ENCODE measurements at regions not wholly inside any gene's neighbourhood (a gene's known extent, or its start where the extent isn't known, plus 50 kb on each side); places are given as distances from the start of the nearest gene placed in this dataset.

DNA sequence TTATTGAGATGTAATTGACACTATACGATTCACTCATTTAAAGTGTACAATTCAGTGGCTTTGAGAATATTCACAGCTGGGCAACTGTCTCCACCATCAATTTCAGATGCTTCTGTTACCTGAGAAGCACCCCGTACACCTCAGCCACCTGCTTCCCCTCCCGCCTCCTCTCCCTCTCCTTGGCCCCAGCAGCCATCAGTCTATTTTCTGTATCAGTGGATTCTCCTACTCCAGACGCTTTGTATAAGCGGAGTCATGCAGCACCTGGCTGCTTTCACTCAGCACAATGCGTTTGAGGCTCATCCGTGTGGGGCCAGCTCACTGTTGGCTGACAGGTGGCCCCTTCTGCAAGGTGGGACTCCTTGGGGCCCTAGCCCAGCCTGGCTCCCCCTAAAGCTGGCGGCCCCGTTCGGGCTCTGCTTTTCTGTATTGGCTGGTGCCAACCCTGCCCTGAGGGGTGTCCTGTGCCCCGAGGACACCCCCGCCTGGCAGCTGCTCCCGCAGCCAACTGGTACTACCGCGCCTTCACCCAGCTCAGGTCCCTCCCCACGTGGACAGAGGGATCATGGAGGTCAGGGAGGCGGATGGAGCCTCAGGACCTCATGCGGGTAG is 124.4 kb upstream of the COL5A1 start:
- Histone ChIP-seq H3K4me1 (ENCODE audit: insufficient read depth, low read length, poor library complexity, severe bottlenecking) (no peaks in the 10 kb centered on the region), H3K9me3 (ENCODE audit: low read depth, low read length, poor library complexity, severe bottlenecking) (no peaks in the 10 kb centered on the region), H3K27me3 (replicated peaks; ENCODE audit: insufficient read depth, low read depth, low read length, poor library complexity) (no peaks in the 10 kb centered on the region), H3K4me3 (ENCODE audit: low read depth, low read length, poor library complexity, severe bottlenecking) (no peak overlapping the region), H3K27ac (ENCODE audit: low read depth, low read length, poor library complexity, severe bottlenecking) (no peak overlapping the region), H3K36me3 (ENCODE audit: insufficient read depth, low read length, poor library complexity, severe bottlenecking) (no peaks in the 10 kb centered on the region)
- no peak for TF ChIP-seq EZH2 (IDR thresholded peaks at IDR 0.05; ENCODE audit: borderline replicate concordance, low read depth, low read length, poor library complexity, severe bottlenecking)
- TF ChIP-seq, protein P1, sequence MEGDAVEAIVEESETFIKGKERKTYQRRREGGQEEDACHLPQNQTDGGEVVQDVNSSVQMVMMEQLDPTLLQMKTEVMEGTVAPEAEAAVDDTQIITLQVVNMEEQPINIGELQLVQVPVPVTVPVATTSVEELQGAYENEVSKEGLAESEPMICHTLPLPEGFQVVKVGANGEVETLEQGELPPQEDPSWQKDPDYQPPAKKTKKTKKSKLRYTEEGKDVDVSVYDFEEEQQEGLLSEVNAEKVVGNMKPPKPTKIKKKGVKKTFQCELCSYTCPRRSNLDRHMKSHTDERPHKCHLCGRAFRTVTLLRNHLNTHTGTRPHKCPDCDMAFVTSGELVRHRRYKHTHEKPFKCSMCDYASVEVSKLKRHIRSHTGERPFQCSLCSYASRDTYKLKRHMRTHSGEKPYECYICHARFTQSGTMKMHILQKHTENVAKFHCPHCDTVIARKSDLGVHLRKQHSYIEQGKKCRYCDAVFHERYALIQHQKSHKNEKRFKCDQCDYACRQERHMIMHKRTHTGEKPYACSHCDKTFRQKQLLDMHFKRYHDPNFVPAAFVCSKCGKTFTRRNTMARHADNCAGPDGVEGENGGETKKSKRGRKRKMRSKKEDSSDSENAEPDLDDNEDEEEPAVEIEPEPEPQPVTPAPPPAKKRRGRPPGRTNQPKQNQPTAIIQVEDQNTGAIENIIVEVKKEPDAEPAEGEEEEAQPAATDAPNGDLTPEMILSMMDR (conservative IDR thresholded peaks at IDR 0.05; ENCODE audit: low read depth, low read length), result no peak
- CTCF ChIA-PET, result no interaction called here
- no peak for DNase-seq (ENCODE audit: low spot score)
- intact Hi-C loops (cut with micrococcal nuclease; ENCODE audit: unreplicated experiment), result no loop called here
- no TSS peak for BruUV-seq (replicated peaks)
- POLR2A ChIA-PET (ENCODE audit: low non-redundant PET), result no interaction called here

DNA sequence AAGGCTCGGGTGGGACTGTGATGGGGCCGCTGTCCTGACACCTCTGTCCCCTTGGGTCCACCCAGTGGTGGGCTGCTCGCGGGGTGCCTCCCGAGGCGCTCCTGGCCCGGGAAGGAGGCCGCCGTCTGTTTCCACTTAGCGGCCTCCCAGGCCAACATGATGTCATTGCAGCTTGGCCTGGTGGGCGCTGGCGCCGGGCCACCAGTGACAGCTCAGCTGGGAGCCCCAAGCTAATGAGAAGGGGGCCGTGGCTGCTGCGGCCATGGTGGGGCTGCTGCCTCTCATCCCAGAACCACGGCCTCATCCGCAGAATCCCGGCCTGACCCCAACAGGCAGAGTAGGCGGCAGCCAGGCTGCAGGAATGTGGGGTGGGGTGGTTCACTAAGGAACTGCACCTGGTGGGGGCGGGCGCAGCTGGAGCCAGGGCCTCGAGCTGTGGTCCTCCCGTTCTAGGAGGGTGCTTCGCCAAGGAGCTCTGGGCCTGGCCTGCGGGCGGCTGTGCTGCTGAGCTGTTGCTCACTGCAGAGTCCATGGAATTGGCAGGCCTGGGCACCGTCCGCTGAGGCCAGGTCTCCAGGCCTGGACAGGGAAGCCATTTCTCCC is 123.5 kb upstream of the COL5A1 start:
- no peak for DNase-seq (ENCODE audit: low spot score)

DNA sequence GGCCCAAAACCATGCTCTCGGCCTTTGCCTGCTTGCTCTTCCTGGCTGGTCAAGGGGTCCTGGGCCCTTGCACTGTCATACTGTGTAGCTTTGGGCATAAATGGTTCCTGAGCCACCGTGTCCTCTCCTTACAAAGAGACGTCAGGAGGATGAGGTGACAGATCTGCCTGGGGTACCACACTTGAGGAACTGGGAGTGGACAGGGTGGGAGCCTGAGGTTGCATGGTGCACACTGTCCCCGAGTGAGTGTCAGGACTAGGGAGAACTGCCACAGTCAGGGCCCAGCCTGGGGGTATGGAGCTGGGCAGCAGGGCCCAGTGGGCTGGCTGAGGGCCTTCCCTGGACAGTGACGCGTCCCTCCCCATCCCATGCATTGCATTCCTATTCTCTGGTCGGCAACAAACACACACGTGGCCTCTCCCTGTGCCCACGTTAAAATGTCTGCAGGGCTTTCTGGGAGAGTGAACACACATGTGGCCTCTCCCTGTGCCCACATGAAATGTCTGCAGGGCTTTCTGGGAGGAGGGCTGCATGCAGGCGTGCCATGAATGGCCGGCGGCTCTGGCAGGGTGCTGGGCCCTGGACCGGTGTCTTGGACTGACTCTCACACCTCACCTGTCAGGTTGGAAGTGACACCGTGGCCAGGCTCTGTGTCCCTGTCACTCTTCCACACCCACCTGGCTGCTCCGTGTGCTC is 122.1 kb upstream of the COL5A1 start:
- BruUV-seq (replicated peaks), result no TSS peak
- TF ChIP-seq EZH2 (IDR thresholded peaks at IDR 0.05; ENCODE audit: borderline replicate concordance, low read depth, low read length, poor library complexity, severe bottlenecking), result no peak
- TF ChIP-seq, protein P1 (conservative IDR thresholded peaks at IDR 0.05; ENCODE audit: low read depth, low read length), result no peak
- intact Hi-C loops (cut with micrococcal nuclease; ENCODE audit: unreplicated experiment), result no loop called here
- POLR2A ChIA-PET (ENCODE audit: low non-redundant PET), result no interaction called here
- Histone ChIP-seq H3K36me3 (ENCODE audit: insufficient read depth, low read length, poor library complexity, severe bottlenecking) (no peaks in the 10 kb centered on the region), H3K9me3 (ENCODE audit: low read depth, low read length, poor library complexity, severe bottlenecking) (no peaks in the 10 kb centered on the region), H3K4me3 (ENCODE audit: low read depth, low read length, poor library complexity, severe bottlenecking) (no peak overlapping the region), H3K27me3 (replicated peaks; ENCODE audit: insufficient read depth, low read depth, low read length, poor library complexity) (no peaks in the 10 kb centered on the region), H3K4me1 (ENCODE audit: insufficient read depth, low read length, poor library complexity, severe bottlenecking) (no peaks in the 10 kb centered on the region), H3K27ac (ENCODE audit: low read depth, low read length, poor library complexity, severe bottlenecking) (no peak overlapping the region)
- CTCF ChIA-PET, result no interaction called here
- no peak for DNase-seq (ENCODE audit: low spot score)

More for the DNA sequence above, 123.5 kb upstream of the COL5A1 start:
- no peaks in the 10 kb centered on the region for H3K36me3 ChIP-seq (ENCODE audit: insufficient read depth, low read length, poor library complexity, severe bottlenecking)
- H3K4me1 ChIP-seq (ENCODE audit: insufficient read depth, low read length, poor library complexity, severe bottlenecking), result no peaks in the 10 kb centered on the region
- ChIA-PET POLR2A (ENCODE audit: low non-redundant PET) (interaction anchor here (0.7 kb wide), 1 partner anchor 60 kb away, joined by 4 read pairs; no protein-coding TSS in a partner anchor), CTCF (no interaction called here)
- no peaks in the 10 kb centered on the region for H3K27me3 ChIP-seq (replicated peaks; ENCODE audit: insufficient read depth, low read depth, low read length, poor library complexity)
- intact Hi-C loops (cut with micrococcal nuclease; ENCODE audit: unreplicated experiment), result no loop called here
- no peaks in the 10 kb centered on the region for H3K9me3 ChIP-seq (ENCODE audit: low read depth, low read length, poor library complexity, severe bottlenecking)
- no TSS peak for BruUV-seq (replicated peaks)
- no peak for TF ChIP-seq EZH2 (IDR thresholded peaks at IDR 0.05; ENCODE audit: borderline replicate concordance, low read depth, low read length, poor library complexity, severe bottlenecking)
- TF ChIP-seq, protein P1 (conservative IDR thresholded peaks at IDR 0.05; ENCODE audit: low read depth, low read length), result no peak
- H3K4me3 ChIP-seq (ENCODE audit: low read depth, low read length, poor library complexity, severe bottlenecking), result no peak overlapping the region
- H3K27ac ChIP-seq (ENCODE audit: low read depth, low read length, poor library complexity, severe bottlenecking), result no peak overlapping the region
